Endodermal cell (in vitro differentiated cells): ENCODE measurements at regions not wholly inside any gene's neighbourhood (a gene's known extent, or its start where the extent isn't known, plus 50 kb on each side); places are given as distances from the start of the nearest gene placed in this dataset.
A peak's percentile ranks its signal among the peaks of the same experiment; 100 is the strongest.

Experiments
- DNase-seq: peaks from one replicate; pipeline ENCODE4 v3.0.0-alpha.2; 2017
- H3K27ac ChIP-seq: 2 replicates; pipeline ENCODE4 v1.5.1; 2013; ENCODE audit warnings: mild to moderate bottlenecking, low read depth, low read length, moderate library complexity
- H3K27me3 ChIP-seq: 2 replicates; pipeline ENCODE4 v1.6.1; 2013; ENCODE audit warnings: mild to moderate bottlenecking, low read length, moderate library complexity; ENCODE audit not compliant: insufficient read depth, control insufficient read depth, poor library complexity, severe bottlenecking
- H3K36me3 ChIP-seq: 2 replicates; pipeline ENCODE4 v1.7.0; 2013; ENCODE audit warnings: mild to moderate bottlenecking, low read length, moderate library complexity; ENCODE audit not compliant: control insufficient read depth, insufficient read depth
- H3K4me1 ChIP-seq: one replicate; pipeline ENCODE4 v1.7.0; 2013; ENCODE audit warnings: low read length; ENCODE audit not compliant: control insufficient read depth, insufficient read depth
- H3K4me3 ChIP-seq: 2 replicates; pipeline ENCODE4 v1.5.1; 2013; ENCODE audit warnings: mild to moderate bottlenecking, low read length, moderate library complexity
- H3K9ac ChIP-seq: 2 replicates; pipeline ENCODE4 v1.6.1; 2013; ENCODE audit warnings: mild to moderate bottlenecking, low read length, moderate library complexity; ENCODE audit not compliant: poor library complexity, severe bottlenecking; ENCODE audit errors: extremely low read depth
- H3K9me3 ChIP-seq: 2 replicates; pipeline ENCODE4 v1.6.1; 2013; ENCODE audit warnings: mild to moderate bottlenecking, low read length, moderate library complexity; ENCODE audit not compliant: control insufficient read depth
- H3K27ac Mint-ChIP-seq: 2 replicates; pipeline ENCODE4 v1.8.0; 2020; ENCODE audit warnings: mixed read lengths
- H3K27me3 Mint-ChIP-seq: 2 replicates; pipeline ENCODE4 v1.8.0; 2021; ENCODE audit warnings: mild to moderate bottlenecking, mixed read lengths; ENCODE audit not compliant: insufficient read depth
- H3K36me3 Mint-ChIP-seq: 2 replicates; pipeline ENCODE4 v1.8.0; 2020; ENCODE audit warnings: low read depth, mixed read lengths
- H3K4me1 Mint-ChIP-seq: 2 replicates; pipeline ENCODE4 v1.8.0; 2020; ENCODE audit warnings: mixed read lengths
- H3K4me3 Mint-ChIP-seq: 2 replicates; pipeline ENCODE4 v1.8.0; 2020; ENCODE audit warnings: mild to moderate bottlenecking, moderate library complexity, mixed read lengths
- H3K9me3 Mint-ChIP-seq: 2 replicates; pipeline ENCODE4 v1.8.0; 2020; ENCODE audit warnings: mild to moderate bottlenecking, mixed read lengths
- WGBS, 2 experiments: methylation state at CpG; one replicate each; pipeline versions ENCODE4 v1.1.5 to v1.1.7; 2013; ENCODE audit warnings: missing lambda C conversion rate in 2 of 2, mixed read lengths in 1 of 2; ENCODE audit not compliant: insufficient coverage in 1 of 2, insufficient read length in 1 of 2; 5-methylcytosine and 5-hydroxymethylcytosine counted together
- TF ChIP-seq, protein P1 (sequence below): fragments of 200-600 bp; sonication (generic); conservative IDR thresholded peaks from 2 replicates; pipeline ENCODE4 v1.5.0; 2021; ENCODE audit warnings: antibody characterized with exemption, mild to moderate bottlenecking

- no peaks in the 10 kb centered on the region for H3K27me3 Mint-ChIP-seq
- H3K4me3 ChIP-seq, result no peak overlapping the region
- TF ChIP-seq, protein P1, sequence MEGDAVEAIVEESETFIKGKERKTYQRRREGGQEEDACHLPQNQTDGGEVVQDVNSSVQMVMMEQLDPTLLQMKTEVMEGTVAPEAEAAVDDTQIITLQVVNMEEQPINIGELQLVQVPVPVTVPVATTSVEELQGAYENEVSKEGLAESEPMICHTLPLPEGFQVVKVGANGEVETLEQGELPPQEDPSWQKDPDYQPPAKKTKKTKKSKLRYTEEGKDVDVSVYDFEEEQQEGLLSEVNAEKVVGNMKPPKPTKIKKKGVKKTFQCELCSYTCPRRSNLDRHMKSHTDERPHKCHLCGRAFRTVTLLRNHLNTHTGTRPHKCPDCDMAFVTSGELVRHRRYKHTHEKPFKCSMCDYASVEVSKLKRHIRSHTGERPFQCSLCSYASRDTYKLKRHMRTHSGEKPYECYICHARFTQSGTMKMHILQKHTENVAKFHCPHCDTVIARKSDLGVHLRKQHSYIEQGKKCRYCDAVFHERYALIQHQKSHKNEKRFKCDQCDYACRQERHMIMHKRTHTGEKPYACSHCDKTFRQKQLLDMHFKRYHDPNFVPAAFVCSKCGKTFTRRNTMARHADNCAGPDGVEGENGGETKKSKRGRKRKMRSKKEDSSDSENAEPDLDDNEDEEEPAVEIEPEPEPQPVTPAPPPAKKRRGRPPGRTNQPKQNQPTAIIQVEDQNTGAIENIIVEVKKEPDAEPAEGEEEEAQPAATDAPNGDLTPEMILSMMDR, result no peak
- no peak overlapping the region for H3K4me3 Mint-ChIP-seq
- no peaks in the 10 kb centered on the region for H3K27me3 ChIP-seq
- WGBS, 2 experiments, result 95 to 98% methylated on average over 4 of the region's 4 CpGs
- no peaks in the 10 kb centered on the region for H3K36me3 Mint-ChIP-seq
- DNase-seq, result no peak
- no peaks in the 10 kb centered on the region for H3K4me1 ChIP-seq
- no peak overlapping the region for H3K27ac Mint-ChIP-seq
- peaks cover 6% of the 10 kb centered on the region for H3K4me1 Mint-ChIP-seq
- no peaks in the 10 kb centered on the region for H3K9me3 ChIP-seq
- no peaks in the 10 kb centered on the region for H3K9me3 Mint-ChIP-seq
- no peak overlapping the region for H3K27ac ChIP-seq
- H3K9ac ChIP-seq, result no peak overlapping the region
- no peaks in the 10 kb centered on the region for H3K36me3 ChIP-seq
These were observed 85.4 kb upstream of the RPS23 start for GRCh38 chr5:82363524-82363923.

DNA sequence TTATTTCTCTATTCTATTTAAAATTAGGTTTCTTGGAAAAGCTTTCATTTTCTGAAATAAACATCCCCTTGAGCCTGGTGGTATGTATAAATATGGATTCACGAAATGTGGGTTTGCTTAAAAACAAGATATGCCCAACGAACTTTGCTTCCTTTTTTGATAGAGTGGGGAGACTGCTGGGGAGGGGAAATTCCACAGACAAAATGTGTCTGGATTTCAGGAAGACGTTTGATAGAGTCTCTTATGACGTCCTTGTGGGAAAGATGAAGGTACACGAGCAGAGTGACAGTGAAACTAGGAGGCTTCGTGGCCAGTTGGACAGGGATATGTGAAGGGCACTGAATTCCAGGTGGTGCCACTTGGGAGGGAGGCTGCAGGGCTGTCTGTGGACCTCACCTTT is 84.5 kb upstream of the RPS23 start:
- Histone ChIP-seq H3K9me3 (no peaks in the 10 kb centered on the region), H3K9ac (no peak overlapping the region), H3K27ac (no peak overlapping the region), H3K27me3 (no peaks in the 10 kb centered on the region), H3K4me1 (no peaks in the 10 kb centered on the region), H3K36me3 (no peaks in the 10 kb centered on the region), H3K4me3 (no peak overlapping the region)
- Mint-ChIP-seq H3K4me1 (peaks cover 6% of the 10 kb centered on the region), H3K27ac (no peak overlapping the region), H3K4me3 (no peak overlapping the region), H3K36me3 (no peaks in the 10 kb centered on the region), H3K9me3 (no peaks in the 10 kb centered on the region), H3K27me3 (no peaks in the 10 kb centered on the region)
- 89 to 93% methylated on average over 4 to 6 of the region's 6 CpGs for WGBS, 2 experiments
- DNase-seq, result no peak
- TF ChIP-seq, protein P1, result no peak

- Mint-ChIP-seq H3K27me3 (no peaks in the 10 kb centered on the region), H3K36me3 (no peaks in the 10 kb centered on the region), H3K4me3 (no peak overlapping the region), H3K9me3 (no peaks in the 10 kb centered on the region), H3K4me1 (peaks cover 12% of the 10 kb centered on the region), H3K27ac (no peak overlapping the region)
- Histone ChIP-seq H3K4me3 (no peak overlapping the region), H3K4me1 (no peaks in the 10 kb centered on the region), H3K27ac (peak overlapping the region; percentile 70), H3K9ac (no peak overlapping the region), H3K9me3 (no peaks in the 10 kb centered on the region), H3K36me3 (no peaks in the 10 kb centered on the region), H3K27me3 (no peaks in the 10 kb centered on the region)
- TF ChIP-seq, protein P1, result no peak
- 68 to 85% methylated on average over 3 of the region's 3 CpGs for WGBS, 2 experiments
- no peak for DNase-seq
These were observed 81.9 kb upstream of the RPS23 start for GRCh38 chr5:82360022-82360421.
